HCT116 (cell line): ENCODE measurements at regions not wholly inside any gene's neighbourhood (a gene's known extent, or its start where the extent isn't known, plus 50 kb on each side); places are given as distances from the start of the nearest gene placed in this dataset.

Experiments
- ATAC-seq: fragments of 200-7000 bp; cut with Tn5 transposase; 2 replicates; pipeline ENCODE4 v1.9.1; 2020; ENCODE audit warnings: mild to moderate bottlenecking, moderate library complexity
- BruUV-seq: library from RNA; stranded (reverse); fragments of 400-500 nt; replicated peaks from 2 replicates; lab custom pipeline; 2021; lab: Mats Ljungman, UMichigan
- CTCF ChIA-PET: fragments of 300-600 bp; sonication (Branson Sonifier 250); formaldehyde crosslinking; loops from one replicate; lab custom pipeline; 2021; ENCODE audit warnings: antibody characterized with exemption; lab: Charles Lee
- POLR2A ChIA-PET: fragments of 300-600, 350-600 bp; sonication (Branson Sonifier 250); formaldehyde crosslinking; loops from one replicate; lab custom pipeline; 2021; ENCODE audit warnings: antibody characterized with exemption; lab: Charles Lee
- RAD21 ChIA-PET, 2 experiments: fragments of 300-600 bp; sonication (Branson Sonifier 250); formaldehyde crosslinking; loops; one replicate each; lab custom pipeline; 2023; ENCODE audit warnings: low total read pairs in 2 of 2; ENCODE audit not compliant: uncharacterized antibody in 2 of 2, unreplicated experiment in 2 of 2, low non-redundant PET in 1 of 2; lab: Charles Lee
- DNase-seq: peaks from one replicate; pipeline ENCODE4 v3.0.0-alpha.2; 2010; ENCODE audit warnings: low read depth, low spot score
- H2AFZ ChIP-seq: fragments of 200-600 bp; shearing (Covaris generic), sonication (generic); 2 replicates; pipeline ENCODE4 v1.6.1; 2017; ENCODE audit warnings: low read depth, mixed run types, mixed read lengths, antibody characterized with exemption, low read length; ENCODE audit not compliant: poor library complexity, severe bottlenecking
- H3K27ac ChIP-seq: 2 replicates; pipeline ENCODE4 v1.5.1; 2012; ENCODE audit warnings: low read depth, low read length
- H3K27me3 ChIP-seq: fragments of 200-600 bp; sonication (generic); 2 replicates; pipeline ENCODE4 v1.6.1; 2016; ENCODE audit warnings: mixed run types, low read length, mixed read lengths; ENCODE audit not compliant: insufficient read depth
- H3K36me3 ChIP-seq, 2 experiments: fragments of 200-500 bp in 1 of 2; fragments of 200-600 bp in 1 of 2; sonication (Bioruptor generic) in 1 of 2; sonication (generic) in 1 of 2; 2 replicates each; pipeline versions ENCODE4 v1.5.1 to v1.6.1; 2014 to 2016; ENCODE audit warnings: low read length in 2 of 2, inconsistent platforms in 1 of 2, mixed read lengths in 1 of 2, mixed run types in 1 of 2; ENCODE audit not compliant: insufficient read depth in 2 of 2, control insufficient read depth in 1 of 2
- H3K4me1 ChIP-seq, 2 experiments: fragments of 200-600 bp in 1 of 2; sonication (generic) in 1 of 2; 2 replicates each; pipeline versions ENCODE4 v1.5.1 to v1.6.1; 2012 to 2017; ENCODE audit warnings: low read length in 2 of 2, inconsistent platforms in 1 of 2, mild to moderate bottlenecking in 1 of 2, mixed read lengths in 1 of 2, mixed run types in 1 of 2, moderate library complexity in 1 of 2; ENCODE audit not compliant: insufficient read depth in 2 of 2, control insufficient read depth in 1 of 2
- H3K4me2 ChIP-seq: fragments of 200-600 bp; sonication (generic); 2 replicates; pipeline ENCODE4 v1.6.1; 2017; ENCODE audit warnings: mixed run types, low read length, mixed read lengths
- H3K4me3 ChIP-seq, 2 experiments: fragments of 200-600 bp in 1 of 2; sonication (generic) in 1 of 2; replicated peaks in 1 of 2; 2 replicates each; pipeline ENCODE4 v1.5.1; 2011 to 2016; ENCODE audit warnings: low read length in 2 of 2, control low read depth in 1 of 2, low read depth in 1 of 2, mild to moderate bottlenecking in 1 of 2, mixed read lengths in 1 of 2, mixed run types in 1 of 2
- H3K79me2 ChIP-seq: fragments of 200-600 bp; sonication (generic); 2 replicates; pipeline ENCODE4 v1.6.1; 2017; ENCODE audit warnings: mild to moderate bottlenecking, mixed run types, low read length, moderate library complexity, mixed read lengths; ENCODE audit not compliant: insufficient read depth
- H3K9ac ChIP-seq: fragments of 200-600 bp; sonication (generic); 2 replicates; pipeline ENCODE4 v1.6.1; 2016; ENCODE audit warnings: low read length, mixed read lengths
- H3K9me2 ChIP-seq: fragments of 200-600 bp; sonication (generic), shearing (Covaris generic); 2 replicates; pipeline ENCODE4 v1.6.1; 2017; ENCODE audit warnings: mixed run types, mild to moderate bottlenecking, moderate library complexity; ENCODE audit not compliant: insufficient read depth
- H3K9me3 ChIP-seq, 2 experiments: fragments of 200-500 bp in 1 of 2; fragments of 200-600 bp in 1 of 2; sonication (Bioruptor generic) in 1 of 2; sonication (generic) in 1 of 2; 2 replicates each; pipeline ENCODE4 v1.6.1; 2014 to 2017; ENCODE audit warnings: low read length in 2 of 2, mixed read lengths in 2 of 2, inconsistent platforms in 1 of 2, low read depth in 1 of 2, mild to moderate bottlenecking in 1 of 2, mixed run types in 1 of 2, moderate library complexity in 1 of 2; ENCODE audit not compliant: control insufficient read depth in 1 of 2, insufficient read depth in 1 of 2
- H4K20me1 ChIP-seq: fragments of 200-600 bp; sonication (generic), shearing (Covaris generic); 2 replicates; pipeline ENCODE4 v1.6.1; 2017; ENCODE audit warnings: mixed run types, mild to moderate bottlenecking, moderate library complexity; ENCODE audit not compliant: insufficient read depth
- ATF3 ChIP-seq: IDR thresholded peaks from 2 replicates; pipeline ENCODE4 v1.6.1; 2012
- CTCF ChIP-seq, 3 experiments: fragments of 200-600 bp in 1 of 3; sonication (generic) in 1 of 3; IDR thresholded peaks in 2 of 3; conservative IDR thresholded peaks in 1 of 3; 2 replicates each; pipeline ENCODE4 v1.5.1; 2012 to 2017; ENCODE audit warnings: low read depth in 2 of 3, low read length in 2 of 3, antibody characterized with exemption in 1 of 3, borderline replicate concordance in 1 of 3, control low read depth in 1 of 3, mild to moderate bottlenecking in 1 of 3, mixed read lengths in 1 of 3, mixed run types in 1 of 3, moderate library complexity in 1 of 3; ENCODE audit not compliant: insufficient read depth in 1 of 3
- EGR1 ChIP-seq: IDR thresholded peaks from 2 replicates; pipeline ENCODE4 v1.6.1; 2012; ENCODE audit warnings: low read depth
- ELF1 ChIP-seq: IDR thresholded peaks from 2 replicates; pipeline ENCODE4 v1.6.1; 2012; ENCODE audit warnings: low read depth, borderline replicate concordance
- EZH2phosphoT487 ChIP-seq: fragments of 200-600 bp; IDR thresholded peaks from 2 replicates; pipeline ENCODE4 v1.6.1; 2018; ENCODE audit warnings: antibody characterized with exemption, borderline replicate concordance
- FOSL1 ChIP-seq: IDR thresholded peaks from 2 replicates; pipeline ENCODE4 v1.6.1; 2012; ENCODE audit warnings: low read depth
- intact Hi-C: fragments of 100-400 bp; cut with micrococcal nuclease; formaldehyde crosslinking; loops from 2 replicates; pipeline ENCODE4 v1.10.0; 2022

GRCh38 chr20:47931443-47931842, 146.2 kb upstream of the SULF2 start:
- DNase-seq (no peak), ATAC-seq (no peak)
- Histone ChIP-seq H3K4me2 (no peak overlapping the region), H2AFZ (no peak overlapping the region), H3K9me2 (no peaks in the 10 kb centered on the region), H3K36me3 (no peaks in the 10 kb centered on the region), H3K27me3 (peaks cover 26% of the 10 kb centered on the region), H3K27ac (no peak overlapping the region), H4K20me1 (no peaks in the 10 kb centered on the region), H3K4me3 (no peak overlapping the region), H3K79me2 (no peaks in the 10 kb centered on the region), H3K9me3 (no peaks in the 10 kb centered on the region), H3K4me1 (peaks cover 0 to 17% of the 10 kb centered on the region in 2 experiments; a peak in 2 of 4 replicates), H3K9ac (no peak overlapping the region)
- CTCF ChIA-PET: interaction anchor here (1.1 kb wide), 1 partner anchor 689 kb away, joined by 4 read pairs; no protein-coding TSS in a partner anchor
- RAD21 ChIA-PET: no interaction called here
- no TSS peak for BruUV-seq
- TF ChIP-seq FOSL1 (no peak), CTCF (IDR thresholded peaks at IDR 0.05 in 2 of 3, conservative IDR thresholded peaks at IDR 0.05 in 1 of 3; ENCODE audit: borderline replicate concordance in 1 of 3, insufficient read depth in 1 of 3, low read depth in 2 of 3, low read length in 2 of 3) (no peak)
- POLR2A ChIA-PET: no interaction called here
- intact Hi-C loops: no loop called here

GRCh38 chr20:47931002-47931401, 145.7 kb upstream of the SULF2 start:
- ATAC-seq: no peak

More at GRCh38 chr20:47931002-47931401, 145.7 kb upstream of the SULF2 start:
- ChIA-PET POLR2A (no interaction called here), CTCF (interaction anchor here (1.1 kb wide), 1 partner anchor 690 kb away, joined by 4 read pairs; no protein-coding TSS in a partner anchor), RAD21 (no interaction called here)
- Histone ChIP-seq H3K4me1 (peaks cover 0 to 17% of the 10 kb centered on the region in 2 experiments; a peak in 2 of 4 replicates), H3K9me2 (no peaks in the 10 kb centered on the region), H3K27me3 (peaks cover 22% of the 10 kb centered on the region), H3K9me3 (no peaks in the 10 kb centered on the region), H2AFZ (no peak overlapping the region), H3K27ac (no peak overlapping the region), H4K20me1 (no peaks in the 10 kb centered on the region), H3K79me2 (no peaks in the 10 kb centered on the region), H3K4me2 (no peak overlapping the region), H3K9ac (no peak overlapping the region), H3K36me3 (no peaks in the 10 kb centered on the region), H3K4me3 (no peak overlapping the region)
- DNase-seq: no peak
- intact Hi-C loops: no loop called here
- no TSS peak for BruUV-seq
- TF ChIP-seq ATF3 (no peak), ELF1 (no peak), EZH2phosphoT487 (no peak), EGR1 (no peak)
